Endothelial cell (in vitro differentiated cells): ENCODE measurements at regions not wholly inside any gene's neighbourhood (a gene's known extent, or its start where the extent isn't known, plus 50 kb on each side); places are given as distances from the start of the nearest gene placed in this dataset.

Experiments
- DNase-seq: peaks from one replicate; pipeline ENCODE4 v3.0.0; 2021; ENCODE audit warnings: low spot score
- H3K27ac Mint-ChIP-seq: one replicate; pipeline ENCODE4 v1.8.0; 2021; ENCODE audit warnings: mixed read lengths, inconsistent platforms; ENCODE audit not compliant: unreplicated experiment
- H3K27me3 Mint-ChIP-seq: one replicate; pipeline ENCODE4 v1.8.0; 2021; ENCODE audit warnings: mild to moderate bottlenecking, moderate library complexity, mixed read lengths, inconsistent platforms; ENCODE audit not compliant: unreplicated experiment
- H3K36me3 Mint-ChIP-seq: one replicate; pipeline ENCODE4 v1.8.0; 2021; ENCODE audit warnings: mild to moderate bottlenecking, low read depth, mixed read lengths, inconsistent platforms; ENCODE audit not compliant: unreplicated experiment
- H3K4me1 Mint-ChIP-seq: one replicate; pipeline ENCODE4 v1.8.0; 2021; ENCODE audit warnings: mild to moderate bottlenecking, mixed read lengths, inconsistent platforms; ENCODE audit not compliant: unreplicated experiment
- H3K4me3 Mint-ChIP-seq: one replicate; pipeline ENCODE4 v1.8.0; 2021; ENCODE audit warnings: mild to moderate bottlenecking, mixed read lengths, inconsistent platforms; ENCODE audit not compliant: unreplicated experiment
- H3K9me3 Mint-ChIP-seq: one replicate; pipeline ENCODE4 v1.8.0; 2021; ENCODE audit warnings: mixed read lengths, inconsistent platforms; ENCODE audit not compliant: unreplicated experiment
- TF ChIP-seq, protein P1 (sequence below): fragments of 200-600 bp; sonication (generic); IDR thresholded peaks from one replicate; pipeline ENCODE4 v1.5.0; 2021; ENCODE audit warnings: antibody characterized with exemption; ENCODE audit not compliant: unreplicated experiment

DNA sequence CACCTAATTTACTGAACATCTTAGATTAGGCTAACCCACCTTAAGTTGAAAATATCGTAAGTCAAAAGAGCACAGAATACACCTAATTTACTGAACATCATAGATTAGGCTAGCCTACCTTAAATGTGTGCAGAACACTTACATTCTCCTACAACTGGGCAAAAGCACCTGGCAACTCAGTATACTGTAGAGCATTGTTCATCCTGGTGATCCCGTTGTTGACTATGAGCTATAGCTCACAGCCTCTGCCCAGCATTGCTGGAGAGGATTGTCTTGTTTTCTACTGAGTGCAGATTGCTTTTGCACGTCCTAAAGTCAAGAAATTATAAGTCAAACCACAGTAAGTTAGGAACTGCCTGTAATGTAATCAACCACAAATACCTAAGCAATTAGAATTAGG is 531.8 kb upstream of the CDH6 start:
- Mint-ChIP-seq H3K4me1 (no peaks in the 10 kb centered on the region), H3K27ac (no peak overlapping the region), H3K27me3 (no peaks in the 10 kb centered on the region), H3K4me3 (no peak overlapping the region), H3K9me3 (no peaks in the 10 kb centered on the region), H3K36me3 (no peaks in the 10 kb centered on the region)
- TF ChIP-seq, protein P1, sequence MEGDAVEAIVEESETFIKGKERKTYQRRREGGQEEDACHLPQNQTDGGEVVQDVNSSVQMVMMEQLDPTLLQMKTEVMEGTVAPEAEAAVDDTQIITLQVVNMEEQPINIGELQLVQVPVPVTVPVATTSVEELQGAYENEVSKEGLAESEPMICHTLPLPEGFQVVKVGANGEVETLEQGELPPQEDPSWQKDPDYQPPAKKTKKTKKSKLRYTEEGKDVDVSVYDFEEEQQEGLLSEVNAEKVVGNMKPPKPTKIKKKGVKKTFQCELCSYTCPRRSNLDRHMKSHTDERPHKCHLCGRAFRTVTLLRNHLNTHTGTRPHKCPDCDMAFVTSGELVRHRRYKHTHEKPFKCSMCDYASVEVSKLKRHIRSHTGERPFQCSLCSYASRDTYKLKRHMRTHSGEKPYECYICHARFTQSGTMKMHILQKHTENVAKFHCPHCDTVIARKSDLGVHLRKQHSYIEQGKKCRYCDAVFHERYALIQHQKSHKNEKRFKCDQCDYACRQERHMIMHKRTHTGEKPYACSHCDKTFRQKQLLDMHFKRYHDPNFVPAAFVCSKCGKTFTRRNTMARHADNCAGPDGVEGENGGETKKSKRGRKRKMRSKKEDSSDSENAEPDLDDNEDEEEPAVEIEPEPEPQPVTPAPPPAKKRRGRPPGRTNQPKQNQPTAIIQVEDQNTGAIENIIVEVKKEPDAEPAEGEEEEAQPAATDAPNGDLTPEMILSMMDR: no peak
- DNase-seq: no peak

DNA sequence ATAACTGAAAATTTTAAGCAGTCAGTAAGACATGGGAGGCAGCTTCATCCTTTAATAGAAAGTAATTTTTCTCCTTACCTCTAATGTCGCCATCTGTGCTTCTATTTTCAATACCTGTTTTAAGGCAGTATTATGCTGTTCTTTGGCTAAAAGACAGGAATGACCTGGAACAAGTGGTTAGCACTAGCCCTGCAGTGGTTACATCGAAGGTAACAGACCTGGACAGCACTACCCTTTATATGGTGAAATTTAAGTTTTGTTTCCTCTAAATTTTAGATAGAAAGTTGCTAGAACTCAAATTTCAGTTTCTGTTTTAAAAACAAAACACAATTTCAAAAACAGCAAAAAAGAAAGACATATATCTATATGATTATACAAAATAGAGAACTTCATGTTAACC is 534.1 kb upstream of the CDH6 start:
- Mint-ChIP-seq H3K4me3 (no peak overlapping the region), H3K4me1 (no peaks in the 10 kb centered on the region), H3K36me3 (no peaks in the 10 kb centered on the region), H3K27ac (no peak overlapping the region), H3K9me3 (no peaks in the 10 kb centered on the region), H3K27me3 (no peaks in the 10 kb centered on the region)
- no peak for DNase-seq
- TF ChIP-seq, protein P1: no peak

DNA sequence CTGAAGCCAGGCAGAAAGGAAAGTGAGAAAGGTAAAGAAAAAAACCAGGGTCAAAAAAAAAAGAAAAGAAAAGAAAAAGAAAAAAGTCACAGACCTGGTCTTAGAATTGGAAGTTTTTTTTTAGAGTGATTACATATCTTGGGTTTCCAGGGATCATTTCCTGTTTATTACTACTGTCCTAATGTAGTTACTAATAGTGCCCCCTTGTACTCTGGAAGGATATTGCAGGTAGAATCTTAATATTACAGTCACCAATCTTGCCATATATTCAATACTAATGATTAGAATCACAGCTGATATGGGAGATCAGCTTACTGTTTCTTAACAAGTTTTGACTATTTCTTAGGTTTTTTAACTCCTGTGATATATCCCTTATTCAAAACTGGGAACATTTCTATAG is 543.2 kb upstream of the CDH6 start:
- no peaks in the 10 kb centered on the region for H3K4me1 Mint-ChIP-seq
- H3K4me3 Mint-ChIP-seq: no peak overlapping the region
- no peaks in the 10 kb centered on the region for H3K9me3 Mint-ChIP-seq
- no peak for DNase-seq
- no peaks in the 10 kb centered on the region for H3K27me3 Mint-ChIP-seq
- no peak overlapping the region for H3K27ac Mint-ChIP-seq
- H3K36me3 Mint-ChIP-seq: no peaks in the 10 kb centered on the region
- TF ChIP-seq, protein P1: peak; percentile 13

DNA sequence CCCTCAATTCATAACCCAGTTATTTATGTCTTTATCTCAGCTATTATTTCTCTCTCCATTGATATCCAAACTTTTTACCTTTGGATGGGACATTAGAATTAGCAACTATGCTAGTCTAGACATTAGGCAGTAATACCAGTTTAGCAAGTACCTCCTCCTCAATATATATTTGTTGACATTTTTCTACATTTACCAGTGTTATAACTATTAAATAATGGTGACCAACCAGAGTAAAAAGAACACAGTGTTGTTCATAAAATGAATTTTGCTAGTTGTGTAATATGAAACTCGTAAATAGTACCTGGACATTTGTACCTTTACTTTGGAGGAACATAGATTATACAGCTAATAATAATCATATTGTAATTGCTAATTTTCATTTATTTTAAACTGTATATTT is 554.6 kb upstream of the CDH6 start:
- no peaks in the 10 kb centered on the region for H3K27me3 Mint-ChIP-seq
- H3K4me1 Mint-ChIP-seq: no peaks in the 10 kb centered on the region
- H3K36me3 Mint-ChIP-seq: no peaks in the 10 kb centered on the region
- H3K4me3 Mint-ChIP-seq: no peak overlapping the region
- DNase-seq: no peak
- no peak overlapping the region for H3K27ac Mint-ChIP-seq
- no peaks in the 10 kb centered on the region for H3K9me3 Mint-ChIP-seq
- TF ChIP-seq, protein P1: no peak

DNA sequence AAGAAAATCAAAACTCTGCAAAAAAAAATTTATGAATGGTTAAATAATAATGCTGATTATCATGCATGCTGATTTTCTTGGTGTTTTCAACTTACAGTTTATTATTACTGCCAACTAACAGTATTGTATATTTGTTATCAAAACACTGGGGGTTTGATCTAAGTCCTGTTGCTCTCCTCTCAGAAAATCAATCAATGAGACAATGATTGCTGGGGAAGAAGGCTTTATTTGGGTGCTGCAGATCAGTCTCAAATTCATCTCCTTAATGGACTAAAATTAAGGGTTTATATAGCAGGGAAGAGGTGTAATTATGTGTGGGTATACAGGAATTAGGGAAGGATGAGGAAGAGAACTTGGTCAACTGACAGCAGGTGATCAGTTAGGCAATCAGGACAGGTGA is 565.5 kb upstream of the CDH6 start:
- TF ChIP-seq, protein P1: no peak
- Mint-ChIP-seq H3K27ac (no peak overlapping the region), H3K36me3 (no peaks in the 10 kb centered on the region), H3K9me3 (no peaks in the 10 kb centered on the region), H3K27me3 (no peaks in the 10 kb centered on the region), H3K4me3 (no peak overlapping the region), H3K4me1 (no peaks in the 10 kb centered on the region)
- DNase-seq: no peak
